ENCODE measurements at regions not wholly inside any gene's neighbourhood (a gene's known extent, or its start where the extent isn't known, plus 50 kb on each side); places are given as distances from the start of the nearest gene placed in this dataset.

DNA sequence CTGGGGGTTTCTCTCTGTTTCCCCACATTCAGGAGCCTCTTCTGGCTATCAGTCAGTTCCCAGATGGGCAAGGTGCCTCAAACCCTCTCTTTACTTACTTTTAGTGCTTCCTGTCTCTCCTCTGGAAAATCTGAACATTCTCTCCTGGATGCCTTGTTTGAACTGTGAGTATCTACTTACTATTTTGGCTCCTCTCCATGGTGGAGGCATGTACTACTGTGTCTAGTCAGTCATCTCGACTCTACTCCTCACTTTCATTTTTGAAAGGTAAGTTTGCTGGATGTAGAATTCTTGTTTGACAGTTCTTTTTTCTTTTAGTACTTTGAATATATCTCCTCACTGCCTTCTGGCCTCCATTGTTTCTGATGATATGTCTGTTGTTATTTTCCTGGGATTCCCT lies 70.9 kb upstream of the FAM78B start:
- TF ChIP-seq, protein P1, sequence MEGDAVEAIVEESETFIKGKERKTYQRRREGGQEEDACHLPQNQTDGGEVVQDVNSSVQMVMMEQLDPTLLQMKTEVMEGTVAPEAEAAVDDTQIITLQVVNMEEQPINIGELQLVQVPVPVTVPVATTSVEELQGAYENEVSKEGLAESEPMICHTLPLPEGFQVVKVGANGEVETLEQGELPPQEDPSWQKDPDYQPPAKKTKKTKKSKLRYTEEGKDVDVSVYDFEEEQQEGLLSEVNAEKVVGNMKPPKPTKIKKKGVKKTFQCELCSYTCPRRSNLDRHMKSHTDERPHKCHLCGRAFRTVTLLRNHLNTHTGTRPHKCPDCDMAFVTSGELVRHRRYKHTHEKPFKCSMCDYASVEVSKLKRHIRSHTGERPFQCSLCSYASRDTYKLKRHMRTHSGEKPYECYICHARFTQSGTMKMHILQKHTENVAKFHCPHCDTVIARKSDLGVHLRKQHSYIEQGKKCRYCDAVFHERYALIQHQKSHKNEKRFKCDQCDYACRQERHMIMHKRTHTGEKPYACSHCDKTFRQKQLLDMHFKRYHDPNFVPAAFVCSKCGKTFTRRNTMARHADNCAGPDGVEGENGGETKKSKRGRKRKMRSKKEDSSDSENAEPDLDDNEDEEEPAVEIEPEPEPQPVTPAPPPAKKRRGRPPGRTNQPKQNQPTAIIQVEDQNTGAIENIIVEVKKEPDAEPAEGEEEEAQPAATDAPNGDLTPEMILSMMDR (IDR thresholded peaks at IDR 0.05), result no peak
- TF ChIP-seq POLR2AphosphoS5 (IDR thresholded peaks at IDR 0.05) (no peak), EP300 (IDR thresholded peaks at IDR 0.05; ENCODE audit: low read depth) (no peak), POLR2A (IDR thresholded peaks at IDR 0.05) (no peak)

Data from transverse colon (tissue), 4 donors.